ENCODE measurements at regions not wholly inside any gene's neighbourhood (a gene's known extent, or its start where the extent isn't known, plus 50 kb on each side); places are given as distances from the start of the nearest gene placed in this dataset.

GRCh38 chr1:99465176-99465900 is 180.6 kb upstream of the PALMD start:
- H3K36me3 ChIP-seq (ENCODE audit: insufficient read depth, low read length), result no peaks in the 10 kb centered on the region
- H3K27me3 ChIP-seq (ENCODE audit: insufficient read depth, low read length), result no peaks in the 10 kb centered on the region
- H3K27ac ChIP-seq (ENCODE audit: low read depth, low read length), result no peak overlapping the region
- peaks cover 5% of the 10 kb centered on the region for H3K4me1 ChIP-seq (ENCODE audit: control insufficient read depth, insufficient read depth, low read length, unreplicated experiment)
- no peaks in the 10 kb centered on the region for H3K79me2 ChIP-seq (ENCODE audit: control insufficient read depth, insufficient read depth, low read length, unreplicated experiment)
- no peak overlapping the region for H3K4me3 ChIP-seq (ENCODE audit: low read depth, low read length)
- H2AFZ ChIP-seq (ENCODE audit: low read length, unreplicated experiment), result no peak overlapping the region

- peaks cover 5% of the 10 kb centered on the region for H3K4me1 ChIP-seq (ENCODE audit: control insufficient read depth, insufficient read depth, low read length, unreplicated experiment)
- H3K4me3 ChIP-seq (ENCODE audit: low read depth, low read length), result no peak overlapping the region
- no peaks in the 10 kb centered on the region for H3K79me2 ChIP-seq (ENCODE audit: control insufficient read depth, insufficient read depth, low read length, unreplicated experiment)
- H3K27ac ChIP-seq (ENCODE audit: low read depth, low read length), result no peak overlapping the region
- H3K27me3 ChIP-seq (ENCODE audit: insufficient read depth, low read length), result no peaks in the 10 kb centered on the region
- H3K36me3 ChIP-seq (ENCODE audit: insufficient read depth, low read length), result no peaks in the 10 kb centered on the region
- H2AFZ ChIP-seq (ENCODE audit: low read length, unreplicated experiment), result no peak overlapping the region
Measured at GRCh38 chr1:99467645-99468044, 178.3 kb upstream of the PALMD start.

DNA sequence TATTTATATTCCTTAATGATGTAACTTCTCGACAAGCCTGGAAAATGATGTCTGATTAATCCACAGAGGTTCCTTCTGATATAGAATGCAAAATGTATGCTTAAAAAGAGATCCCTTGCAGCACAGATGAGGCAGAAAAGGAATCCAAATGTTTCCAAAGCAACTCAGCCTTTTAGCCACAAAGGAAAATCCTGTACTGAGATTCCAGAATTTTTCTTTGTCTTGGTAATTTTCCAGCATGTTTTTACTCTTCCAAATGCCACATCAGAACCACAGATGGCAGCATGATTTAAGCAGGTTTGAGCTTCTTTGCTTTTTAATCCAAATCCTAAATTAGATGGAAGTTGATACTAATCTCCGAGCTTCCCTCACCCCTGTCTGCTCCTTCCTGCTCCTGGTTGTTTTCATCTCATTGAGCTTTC is 176.4 kb upstream of the PALMD start:
- H3K27me3 ChIP-seq (ENCODE audit: insufficient read depth, low read length), result no peaks in the 10 kb centered on the region
- no peaks in the 10 kb centered on the region for H3K36me3 ChIP-seq (ENCODE audit: insufficient read depth, low read length)
- H2AFZ ChIP-seq (ENCODE audit: low read length, unreplicated experiment), result peak overlapping the region; percentile 72
- H3K4me1 ChIP-seq (ENCODE audit: control insufficient read depth, insufficient read depth, low read length, unreplicated experiment), result peaks cover 5% of the 10 kb centered on the region
- H3K27ac ChIP-seq (ENCODE audit: low read depth, low read length), result no peak overlapping the region
- no peaks in the 10 kb centered on the region for H3K79me2 ChIP-seq (ENCODE audit: control insufficient read depth, insufficient read depth, low read length, unreplicated experiment)
- H3K4me3 ChIP-seq (ENCODE audit: low read depth, low read length), result no peak overlapping the region

DNA sequence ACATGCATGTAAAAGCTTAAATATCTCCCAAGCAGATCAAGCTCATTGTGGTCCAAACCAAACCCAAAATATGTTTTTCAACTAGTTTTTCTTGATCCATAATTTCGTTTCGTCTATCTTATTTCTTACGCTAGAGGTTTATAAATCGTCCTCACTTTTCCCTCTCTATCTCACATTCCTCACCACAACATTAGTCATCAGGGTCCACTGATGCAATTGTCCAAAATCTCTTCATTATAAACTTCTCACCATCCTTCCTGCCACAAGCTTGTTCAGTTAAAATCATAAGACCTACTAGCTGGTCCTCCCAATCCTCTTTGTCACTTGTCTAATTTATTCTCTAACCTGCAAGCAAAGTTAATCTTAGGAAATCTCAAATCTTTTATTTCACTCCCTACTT is 173.0 kb upstream of the PALMD start:
- Histone ChIP-seq H3K27me3 (ENCODE audit: insufficient read depth, low read length) (no peaks in the 10 kb centered on the region), H2AFZ (ENCODE audit: low read length, unreplicated experiment) (no peak overlapping the region), H3K27ac (ENCODE audit: low read depth, low read length) (no peak overlapping the region), H3K36me3 (ENCODE audit: insufficient read depth, low read length) (no peaks in the 10 kb centered on the region), H3K4me1 (ENCODE audit: control insufficient read depth, insufficient read depth, low read length, unreplicated experiment) (no peaks in the 10 kb centered on the region), H3K4me3 (ENCODE audit: low read depth, low read length) (no peak overlapping the region), H3K79me2 (ENCODE audit: control insufficient read depth, insufficient read depth, low read length, unreplicated experiment) (no peaks in the 10 kb centered on the region)

DNA sequence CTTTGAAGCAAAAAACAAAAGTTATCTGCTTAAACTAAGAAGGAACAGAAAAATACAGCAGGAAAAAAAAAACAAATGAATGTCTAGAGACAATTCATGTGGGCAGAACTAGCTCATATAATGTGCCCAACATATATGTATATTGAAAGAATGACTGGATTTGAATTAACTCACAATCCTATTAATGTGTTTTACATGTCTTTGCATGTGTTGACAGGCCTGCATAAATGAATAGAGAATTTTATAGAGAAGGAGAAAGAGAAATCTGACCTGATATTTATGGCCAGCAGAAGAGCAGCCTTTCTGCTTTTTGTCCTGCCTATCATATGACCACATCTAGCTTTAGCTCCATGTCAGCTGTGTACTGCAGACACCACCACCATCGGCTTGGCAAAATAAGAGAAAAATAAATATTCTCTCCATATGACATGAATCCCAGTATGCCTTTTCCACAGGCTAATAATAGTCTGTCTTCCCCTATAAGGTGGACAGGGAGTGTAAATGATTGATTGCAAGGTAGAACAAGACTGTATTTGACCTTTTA is 171.5 kb upstream of the PALMD start:
- Histone ChIP-seq H3K79me2 (ENCODE audit: control insufficient read depth, insufficient read depth, low read length, unreplicated experiment) (no peaks in the 10 kb centered on the region), H3K27me3 (ENCODE audit: insufficient read depth, low read length) (no peaks in the 10 kb centered on the region), H3K4me3 (ENCODE audit: low read depth, low read length) (no peak overlapping the region), H2AFZ (ENCODE audit: low read length, unreplicated experiment) (no peak overlapping the region), H3K27ac (ENCODE audit: low read depth, low read length) (no peak overlapping the region), H3K4me1 (ENCODE audit: control insufficient read depth, insufficient read depth, low read length, unreplicated experiment) (no peaks in the 10 kb centered on the region), H3K36me3 (ENCODE audit: insufficient read depth, low read length) (no peaks in the 10 kb centered on the region)

DNA sequence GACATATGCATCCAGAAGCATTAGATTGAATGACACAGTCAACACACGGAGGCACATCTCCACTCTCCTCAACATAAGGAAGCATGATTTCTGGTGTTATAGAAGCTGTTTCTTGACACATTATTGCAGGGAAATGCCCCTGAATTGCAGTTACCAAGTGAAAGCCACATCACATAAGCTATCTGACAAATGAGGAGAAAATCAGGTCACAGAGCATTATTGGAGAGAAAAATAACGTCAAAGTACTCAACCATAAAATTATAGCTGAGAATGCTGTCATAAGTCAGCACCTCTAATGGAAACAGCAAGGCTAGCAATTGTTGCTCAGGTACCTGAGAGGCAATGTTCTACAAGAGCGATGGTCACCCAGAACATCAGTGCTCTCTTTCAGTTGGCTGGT is 169.9 kb upstream of the PALMD start:
- H2AFZ ChIP-seq (ENCODE audit: low read length, unreplicated experiment), result no peak overlapping the region
- H3K27ac ChIP-seq (ENCODE audit: low read depth, low read length), result no peak overlapping the region
- H3K4me1 ChIP-seq (ENCODE audit: control insufficient read depth, insufficient read depth, low read length, unreplicated experiment), result no peaks in the 10 kb centered on the region

DNA sequence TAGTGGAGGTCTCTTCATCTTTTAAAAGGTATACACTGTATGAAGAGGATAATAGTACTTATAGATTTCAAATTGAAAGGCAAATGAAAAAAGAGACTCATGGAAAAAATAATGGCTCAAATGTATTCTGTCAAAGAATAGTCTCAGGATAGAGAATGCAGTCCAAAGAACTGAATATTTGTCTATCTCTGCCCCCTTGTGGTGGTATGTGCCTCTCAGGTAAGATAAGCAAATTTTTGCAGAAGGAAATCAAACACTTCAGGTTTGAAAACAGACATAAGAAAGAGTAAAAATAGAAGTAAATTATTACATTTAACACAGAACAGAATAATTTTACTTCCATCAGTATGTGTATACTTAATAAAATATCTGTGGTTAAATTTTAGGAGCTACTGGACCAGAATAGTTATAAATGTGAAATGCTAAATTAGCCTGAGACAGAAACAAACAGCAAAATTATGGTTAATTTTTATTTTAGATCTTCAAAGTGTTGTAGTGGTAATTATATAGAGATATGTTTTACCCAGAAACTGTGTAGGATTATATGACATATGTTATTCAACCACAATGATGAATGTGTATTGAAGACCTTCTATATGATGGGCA is 164.4 kb upstream of the PALMD start:
- H3K36me3 ChIP-seq (ENCODE audit: insufficient read depth, low read length), result no peaks in the 10 kb centered on the region
- no peaks in the 10 kb centered on the region for H3K79me2 ChIP-seq (ENCODE audit: control insufficient read depth, insufficient read depth, low read length, unreplicated experiment)
- no peaks in the 10 kb centered on the region for H3K4me1 ChIP-seq (ENCODE audit: control insufficient read depth, insufficient read depth, low read length, unreplicated experiment)
- H3K27ac ChIP-seq (ENCODE audit: low read depth, low read length), result no peak overlapping the region
- H3K27me3 ChIP-seq (ENCODE audit: insufficient read depth, low read length), result no peaks in the 10 kb centered on the region
- H2AFZ ChIP-seq (ENCODE audit: low read length, unreplicated experiment), result no peak overlapping the region
- no peak overlapping the region for H3K4me3 ChIP-seq (ENCODE audit: low read depth, low read length)

More for the DNA sequence above, 169.9 kb upstream of the PALMD start:
- Histone ChIP-seq H3K79me2 (ENCODE audit: control insufficient read depth, insufficient read depth, low read length, unreplicated experiment) (no peaks in the 10 kb centered on the region), H3K27me3 (ENCODE audit: insufficient read depth, low read length) (no peaks in the 10 kb centered on the region), H3K36me3 (ENCODE audit: insufficient read depth, low read length) (no peaks in the 10 kb centered on the region), H3K4me3 (ENCODE audit: low read depth, low read length) (no peak overlapping the region)

GRCh38 chr1:99482286-99482685 is 163.6 kb upstream of the PALMD start:
- H3K4me3 ChIP-seq (ENCODE audit: low read depth, low read length), result no peak overlapping the region
- no peak overlapping the region for H3K27ac ChIP-seq (ENCODE audit: low read depth, low read length)
- H3K27me3 ChIP-seq (ENCODE audit: insufficient read depth, low read length), result no peaks in the 10 kb centered on the region
- no peak overlapping the region for H2AFZ ChIP-seq (ENCODE audit: low read length, unreplicated experiment)
- no peaks in the 10 kb centered on the region for H3K36me3 ChIP-seq (ENCODE audit: insufficient read depth, low read length)
- H3K4me1 ChIP-seq (ENCODE audit: control insufficient read depth, insufficient read depth, low read length, unreplicated experiment), result no peaks in the 10 kb centered on the region
- H3K79me2 ChIP-seq (ENCODE audit: control insufficient read depth, insufficient read depth, low read length, unreplicated experiment), result no peaks in the 10 kb centered on the region

- no peak overlapping the region for H3K4me3 ChIP-seq (ENCODE audit: low read depth, low read length)
Measured at GRCh38 chr1:99482750-99483149, 163.2 kb upstream of the PALMD start.

DNA sequence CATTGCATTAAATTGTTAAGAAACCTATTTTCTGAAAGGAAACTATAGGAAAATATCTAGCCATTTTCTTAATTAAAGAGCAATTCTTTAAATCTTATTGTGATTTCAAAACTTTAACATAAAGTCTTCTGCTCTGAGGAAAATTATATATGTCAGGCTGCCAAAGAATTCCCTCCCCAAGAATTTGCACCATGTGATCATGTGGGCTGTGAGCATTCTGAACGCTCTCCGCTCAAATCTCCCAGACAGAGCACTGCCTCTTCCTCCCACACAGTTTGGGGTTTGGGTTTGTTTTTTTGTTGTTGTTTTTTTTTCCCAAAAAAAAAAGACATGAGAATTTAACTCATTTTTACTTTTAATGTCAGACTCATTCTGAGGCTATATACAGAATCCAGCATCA is 155.9 kb upstream of the PALMD start:
- Histone ChIP-seq H3K4me1 (ENCODE audit: control insufficient read depth, insufficient read depth, low read length, unreplicated experiment) (no peaks in the 10 kb centered on the region), H3K36me3 (ENCODE audit: insufficient read depth, low read length) (no peaks in the 10 kb centered on the region), H3K79me2 (ENCODE audit: control insufficient read depth, insufficient read depth, low read length, unreplicated experiment) (no peaks in the 10 kb centered on the region), H3K27me3 (ENCODE audit: insufficient read depth, low read length) (no peaks in the 10 kb centered on the region), H2AFZ (ENCODE audit: low read length, unreplicated experiment) (no peak overlapping the region), H3K27ac (ENCODE audit: low read depth, low read length) (no peak overlapping the region), H3K4me3 (ENCODE audit: low read depth, low read length) (no peak overlapping the region)

More at GRCh38 chr1:99482750-99483149, 163.2 kb upstream of the PALMD start:
- Histone ChIP-seq H3K36me3 (ENCODE audit: insufficient read depth, low read length) (no peaks in the 10 kb centered on the region), H3K79me2 (ENCODE audit: control insufficient read depth, insufficient read depth, low read length, unreplicated experiment) (no peaks in the 10 kb centered on the region), H3K4me1 (ENCODE audit: control insufficient read depth, insufficient read depth, low read length, unreplicated experiment) (no peaks in the 10 kb centered on the region), H3K27me3 (ENCODE audit: insufficient read depth, low read length) (no peaks in the 10 kb centered on the region), H3K27ac (ENCODE audit: low read depth, low read length) (no peak overlapping the region), H2AFZ (ENCODE audit: low read length, unreplicated experiment) (no peak overlapping the region)

DNA sequence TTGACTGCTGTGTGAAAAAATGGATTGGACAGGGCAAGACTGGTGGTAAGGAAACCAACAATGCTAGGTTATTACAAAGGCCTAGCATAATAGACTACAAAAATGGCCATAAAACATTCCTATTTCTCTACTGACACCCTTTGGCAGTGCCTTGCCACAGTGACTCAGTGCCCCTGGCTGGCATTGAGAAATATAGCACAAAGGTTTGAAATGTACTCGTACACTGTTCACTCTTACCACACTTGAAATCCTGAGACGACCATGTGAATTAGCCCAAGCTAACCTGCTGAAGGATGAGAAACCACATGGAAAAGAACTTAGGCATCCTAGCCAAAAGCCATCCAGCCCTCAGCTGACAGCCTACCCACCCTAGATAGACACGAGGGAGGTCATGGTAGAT is 149.8 kb upstream of the PALMD start:
- no peaks in the 10 kb centered on the region for H3K79me2 ChIP-seq (ENCODE audit: control insufficient read depth, insufficient read depth, low read length, unreplicated experiment)
- no peaks in the 10 kb centered on the region for H3K27me3 ChIP-seq (ENCODE audit: insufficient read depth, low read length)
- no peak overlapping the region for H3K27ac ChIP-seq (ENCODE audit: low read depth, low read length)
- H3K36me3 ChIP-seq (ENCODE audit: insufficient read depth, low read length), result no peaks in the 10 kb centered on the region
- peaks cover 11% of the 10 kb centered on the region for H3K4me1 ChIP-seq (ENCODE audit: control insufficient read depth, insufficient read depth, low read length, unreplicated experiment)
- H3K4me3 ChIP-seq (ENCODE audit: low read depth, low read length), result no peak overlapping the region
- H2AFZ ChIP-seq (ENCODE audit: low read length, unreplicated experiment), result peak overlapping the region; percentile 31

All from ACC112 (cell line).